IMR-90 (cell line): ENCODE measurements at regions not wholly inside any gene's neighbourhood (a gene's known extent, or its start where the extent isn't known, plus 50 kb on each side); places are given as distances from the start of the nearest gene placed in this dataset.

Experiments
- ATAC-seq: fragments of 200-7000 bp; cut with Tn5 transposase; 2 replicates; pipeline ENCODE4 v1.9.1; 2020; ENCODE audit warnings: low read depth, mild to moderate bottlenecking, moderate library complexity
- BruUV-seq: library from RNA; stranded (reverse); fragments of 400-500 nt; replicated peaks from 2 replicates; lab custom pipeline; 2021; lab: Mats Ljungman, UMichigan
- CTCF ChIA-PET: fragments of 300-600 bp; formaldehyde crosslinking; extraction: SDS; loops from one replicate; lab custom pipeline; 2021; ENCODE audit warnings: antibody characterized with exemption; lab: Yijun Ruan, JAX
- POLR2A ChIA-PET: fragments of 300-600 bp; sonication (Branson Sonifier 250); formaldehyde crosslinking; loops from one replicate; lab custom pipeline; 2022; ENCODE audit warnings: antibody characterized with exemption; ENCODE audit not compliant: unreplicated experiment; lab: Charles Lee
- DNase-seq: peaks from one replicate; pipeline ENCODE4 v3.0.0; 2013
- H2AFZ ChIP-seq: replicated peaks from 2 replicates; pipeline ENCODE3; 2013; ENCODE audit warnings: low read length, mild to moderate bottlenecking; ENCODE audit not compliant: poor library complexity
- H2AK5ac ChIP-seq: 2 replicates; pipeline ENCODE4 v1.6.1; 2013; ENCODE audit warnings: low read depth, low read length, inconsistent platforms
- H2AK9ac ChIP-seq: replicated peaks from 2 replicates; pipeline ENCODE3; 2013; ENCODE audit warnings: mild to moderate bottlenecking, low read depth, low read length, moderate library complexity; ENCODE audit not compliant: poor library complexity
- H2BK120ac ChIP-seq: 2 replicates; pipeline ENCODE4 v1.6.1; 2013; ENCODE audit warnings: low read depth, low read length, inconsistent platforms
- H2BK15ac ChIP-seq: 3 replicates; pipeline ENCODE4 v1.6.1; 2013; ENCODE audit warnings: low read depth, low read length, inconsistent platforms
- H2BK20ac ChIP-seq: 2 replicates; pipeline ENCODE4 v1.6.1; 2013; ENCODE audit warnings: low read depth, mild to moderate bottlenecking, inconsistent platforms, low read length, moderate library complexity
- H2BK5ac ChIP-seq: 2 replicates; pipeline ENCODE4 v1.6.1; 2013; ENCODE audit warnings: mild to moderate bottlenecking, low read depth, low read length, inconsistent platforms; ENCODE audit not compliant: poor library complexity, severe bottlenecking
- H3K14ac ChIP-seq: replicated peaks from 2 replicates; pipeline ENCODE4 v1.6.1; 2013; ENCODE audit warnings: low read depth, low read length, inconsistent platforms
- H3K18ac ChIP-seq: 2 replicates; pipeline ENCODE4 v1.6.1; 2013; ENCODE audit warnings: low read depth, low read length, control low read depth
- H3K23ac ChIP-seq: 2 replicates; pipeline ENCODE4 v1.6.1; 2013; ENCODE audit warnings: low read depth, low read length, inconsistent platforms
- H3K27ac ChIP-seq: 2 replicates; pipeline ENCODE4 v1.5.1; 2013; ENCODE audit warnings: mild to moderate bottlenecking, control low read depth, low read length; ENCODE audit not compliant: insufficient read depth
- H3K27me3 ChIP-seq: 2 replicates; pipeline ENCODE4 v1.6.1; 2013; ENCODE audit warnings: low read length; ENCODE audit not compliant: control insufficient read depth, insufficient read depth
- H3K36me3 ChIP-seq: 2 replicates; pipeline ENCODE4 v1.6.1; 2013; ENCODE audit warnings: low read length, mixed read lengths; ENCODE audit not compliant: control insufficient read depth, insufficient read depth
- H3K4ac ChIP-seq: 2 replicates; pipeline ENCODE4 v1.6.1; 2013; ENCODE audit warnings: low read depth, low read length, inconsistent platforms
- H3K4me1 ChIP-seq: 2 replicates; pipeline ENCODE4 v1.6.1; 2013; ENCODE audit warnings: low read length, mixed read lengths; ENCODE audit not compliant: control insufficient read depth, insufficient read depth
- H3K4me2 ChIP-seq: 2 replicates; pipeline ENCODE4 v1.6.1; 2013; ENCODE audit warnings: low read depth, mild to moderate bottlenecking, control low read depth, low read length, moderate library complexity
- H3K4me3 ChIP-seq: 2 replicates; pipeline ENCODE4 v1.5.1; 2013; ENCODE audit warnings: low read depth, mild to moderate bottlenecking, control low read depth, low read length, moderate library complexity; ENCODE audit not compliant: insufficient read depth
- H3K56ac ChIP-seq: 2 replicates; pipeline ENCODE4 v1.6.1; 2013; ENCODE audit warnings: low read length, inconsistent platforms; ENCODE audit not compliant: insufficient read depth; ENCODE audit errors: extremely low read depth
- H3K79me1 ChIP-seq, 2 experiments: 2 replicates each; pipeline ENCODE4 v1.6.1; 2013; ENCODE audit warnings: low read length in 2 of 2, inconsistent platforms in 1 of 2, low read depth in 1 of 2
- H3K9ac ChIP-seq: 2 replicates; pipeline ENCODE4 v1.6.1; 2013; ENCODE audit warnings: low read depth, low read length, control low read depth
- H3K9me1 ChIP-seq: 2 replicates; pipeline ENCODE4 v1.6.1; 2013; ENCODE audit warnings: low read length, inconsistent platforms; ENCODE audit not compliant: insufficient read depth
- H3K9me3 ChIP-seq: 2 replicates; pipeline ENCODE4 v1.6.1; 2013; ENCODE audit warnings: low read length; ENCODE audit not compliant: control insufficient read depth, insufficient read depth
- H4K20me1 ChIP-seq: 2 replicates; pipeline ENCODE4 v1.6.1; 2013; ENCODE audit warnings: low read length, inconsistent platforms; ENCODE audit not compliant: insufficient read depth
- H4K5ac ChIP-seq: 2 replicates; pipeline ENCODE4 v1.6.1; 2013; ENCODE audit warnings: mild to moderate bottlenecking, low read depth, low read length, control low read depth
- H4K8ac ChIP-seq, 2 experiments: 2 replicates each; pipeline ENCODE4 v1.6.1; 2013; ENCODE audit warnings: low read depth in 2 of 2, low read length in 2 of 2, control low read depth in 1 of 2, inconsistent platforms in 1 of 2
- H4K91ac ChIP-seq: 2 replicates; pipeline ENCODE4 v1.6.1; 2013; ENCODE audit warnings: low read depth, low read length, inconsistent platforms; ENCODE audit not compliant: insufficient read depth
- BHLHE40 ChIP-seq: fragments of 150-350 bp; IDR thresholded peaks from 2 replicates; pipeline ENCODE4 v1.6.1; 2016; ENCODE audit warnings: mild to moderate bottlenecking, low read depth, low read length
- CEBPB ChIP-seq: IDR thresholded peaks from 2 replicates; pipeline ENCODE4 v1.6.1; 2012; ENCODE audit warnings: low read depth, low read length, improper control_type of control experiment
- CHD1 ChIP-seq: IDR thresholded peaks from 2 replicates; pipeline ENCODE4 v1.6.1; 2012; ENCODE audit warnings: low read depth, low read length, improper control_type of control experiment
- ELK1 ChIP-seq: fragments of 150-350 bp; IDR thresholded peaks from 2 replicates; pipeline ENCODE4 v1.6.1; 2016; ENCODE audit warnings: low read depth, mild to moderate bottlenecking, low read length, moderate library complexity, borderline replicate concordance
- MAFK ChIP-seq: IDR thresholded peaks from 2 replicates; pipeline ENCODE4 v1.6.1; 2012; ENCODE audit warnings: low read depth, low read length, improper control_type of control experiment
- POLR2A ChIP-seq: IDR thresholded peaks from 2 replicates; pipeline ENCODE4 v1.6.1; 2012; ENCODE audit warnings: mild to moderate bottlenecking, low read depth, low read length
- RAD21 ChIP-seq: IDR thresholded peaks from 2 replicates; pipeline ENCODE4 v1.6.1; 2012; ENCODE audit warnings: low read length, improper control_type of control experiment
- RCOR1 ChIP-seq: IDR thresholded peaks from 2 replicates; pipeline ENCODE4 v1.6.1; 2012; ENCODE audit warnings: mild to moderate bottlenecking, low read length, improper control_type of control experiment; ENCODE audit not compliant: insufficient replicate concordance
- SMC3 ChIP-seq: fragments of 150-350 bp; IDR thresholded peaks from 2 replicates; pipeline ENCODE4 v1.6.1; 2016; ENCODE audit warnings: low read depth, mild to moderate bottlenecking, antibody characterized with exemption, low read length, moderate library complexity
- dilution Hi-C: fragments of 300-500 bp; cut with HindIII; formaldehyde crosslinking; loops from one replicate; pipeline ENCODE4 v1.14.3; 2018; ENCODE audit warnings: low sequenced_read_pairs; ENCODE audit not compliant: unreplicated experiment
- in situ Hi-C: fragments of 300-500 bp; cut with MboI; formaldehyde crosslinking; loops from 3 replicates; pipeline ENCODE4 v1.14.3; 2019; ENCODE audit warnings: low sequenced_read_pairs, inconsistent platforms, mixed read lengths
- intact Hi-C: fragments of 100-400 bp; cut with micrococcal nuclease; formaldehyde crosslinking; loops from 2 replicates; pipeline ENCODE4 v1.10.0; 2022

- ATAC-seq: no peak
- Histone ChIP-seq H2BK15ac (no peak overlapping the region), H3K9me3 (peaks cover 6% of the 10 kb centered on the region), H2AK9ac (no peak overlapping the region), H2BK120ac (no peak overlapping the region), H2BK5ac (no peak overlapping the region), H3K18ac (no peak overlapping the region), H3K56ac (no peak overlapping the region), H3K27me3 (no peaks in the 10 kb centered on the region), H3K4me2 (no peak overlapping the region), H3K14ac (no peak overlapping the region), H3K27ac (no peak overlapping the region), H3K9me1 (no peaks in the 10 kb centered on the region), H4K91ac (no peak overlapping the region), H3K4me1 (no peaks in the 10 kb centered on the region), H3K23ac (no peak overlapping the region), H3K36me3 (no peaks in the 10 kb centered on the region), H3K4ac (no peak overlapping the region), H4K20me1 (no peaks in the 10 kb centered on the region), H2AFZ (no peak overlapping the region), H3K4me3 (no peak overlapping the region), H4K5ac (no peak overlapping the region), H3K79me1 (no peaks in the 10 kb centered on the region), H4K8ac (no peak overlapping the region), H3K9ac (no peak overlapping the region), H2AK5ac (no peak overlapping the region), H2BK20ac (no peak overlapping the region)
- no peak for DNase-seq
- ChIA-PET CTCF (no interaction called here), POLR2A (no interaction called here)
- dilution Hi-C loops (no loop called here), in situ Hi-C loops (no loop called here), intact Hi-C loops (no loop called here)
- no TSS peak for BruUV-seq
- TF ChIP-seq RCOR1: no peak
- no peak for TF ChIP-seq POLR2A
- TF ChIP-seq CEBPB: no peak
- no peak for TF ChIP-seq ELK1
- no peak for TF ChIP-seq SMC3
- no peak for TF ChIP-seq CHD1
- TF ChIP-seq BHLHE40: no peak
- no peak for TF ChIP-seq RAD21
- TF ChIP-seq MAFK: no peak
Observed at GRCh38 chr18:65145312-65145711, 605.5 kb upstream of the CDH7 start.
